ENCODE measurements at regions not wholly inside any gene's neighbourhood (a gene's known extent, or its start where the extent isn't known, plus 50 kb on each side); places are given as distances from the start of the nearest gene placed in this dataset.

- TF ChIP-seq CTCF (conservative IDR thresholded peaks at IDR 0.05): no peak
- TF ChIP-seq ZFX (IDR thresholded peaks at IDR 0.05): no peak
Observed at GRCh38 chrX:135652602-135653001, 60.8 kb upstream of the CT45A1 start.
